ENCODE measurements at regions not wholly inside any gene's neighbourhood (a gene's known extent, or its start where the extent isn't known, plus 50 kb on each side); places are given as distances from the start of the nearest gene placed in this dataset.

DNA sequence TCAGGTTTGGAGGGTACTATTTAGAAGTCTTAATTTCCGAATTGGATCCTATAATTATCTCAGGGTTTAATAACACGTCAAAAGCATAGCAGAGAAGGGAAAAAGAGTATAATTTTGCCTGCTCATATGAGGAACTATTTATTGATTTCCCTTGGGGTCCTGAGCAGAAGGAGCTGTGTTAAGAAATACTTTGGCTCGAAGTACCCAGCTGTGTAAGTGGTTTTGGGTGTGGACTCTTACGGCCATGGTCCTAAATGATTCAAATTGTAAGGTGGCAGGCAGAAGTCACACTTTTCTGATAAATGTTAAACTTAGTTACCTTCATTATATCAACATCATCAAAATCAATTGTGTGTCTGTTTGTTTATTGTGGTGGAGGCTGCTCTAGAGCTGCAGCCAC, 190.4 kb downstream of the MTRR start:
- intact Hi-C loops (cut with micrococcal nuclease; ENCODE audit: unreplicated experiment), result no loop called here
- Mint-ChIP-seq H3K36me3 (ENCODE audit: insufficient read depth, unreplicated experiment) (no peaks in the 10 kb centered on the region), H3K27ac (ENCODE audit: unreplicated experiment) (no peak overlapping the region), H3K4me1 (ENCODE audit: low read depth, unreplicated experiment) (no peaks in the 10 kb centered on the region), H3K27me3 (ENCODE audit: unreplicated experiment) (no peaks in the 10 kb centered on the region), H3K9me3 (ENCODE audit: low read depth, unreplicated experiment) (peaks cover 7% of the 10 kb centered on the region), H3K4me3 (ENCODE audit: low read depth, unreplicated experiment) (no peak overlapping the region)
- BruUV-seq (replicated peaks), result no TSS peak
- no peak for DNase-seq
- TF ChIP-seq, protein P1, sequence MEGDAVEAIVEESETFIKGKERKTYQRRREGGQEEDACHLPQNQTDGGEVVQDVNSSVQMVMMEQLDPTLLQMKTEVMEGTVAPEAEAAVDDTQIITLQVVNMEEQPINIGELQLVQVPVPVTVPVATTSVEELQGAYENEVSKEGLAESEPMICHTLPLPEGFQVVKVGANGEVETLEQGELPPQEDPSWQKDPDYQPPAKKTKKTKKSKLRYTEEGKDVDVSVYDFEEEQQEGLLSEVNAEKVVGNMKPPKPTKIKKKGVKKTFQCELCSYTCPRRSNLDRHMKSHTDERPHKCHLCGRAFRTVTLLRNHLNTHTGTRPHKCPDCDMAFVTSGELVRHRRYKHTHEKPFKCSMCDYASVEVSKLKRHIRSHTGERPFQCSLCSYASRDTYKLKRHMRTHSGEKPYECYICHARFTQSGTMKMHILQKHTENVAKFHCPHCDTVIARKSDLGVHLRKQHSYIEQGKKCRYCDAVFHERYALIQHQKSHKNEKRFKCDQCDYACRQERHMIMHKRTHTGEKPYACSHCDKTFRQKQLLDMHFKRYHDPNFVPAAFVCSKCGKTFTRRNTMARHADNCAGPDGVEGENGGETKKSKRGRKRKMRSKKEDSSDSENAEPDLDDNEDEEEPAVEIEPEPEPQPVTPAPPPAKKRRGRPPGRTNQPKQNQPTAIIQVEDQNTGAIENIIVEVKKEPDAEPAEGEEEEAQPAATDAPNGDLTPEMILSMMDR (IDR thresholded peaks at IDR 0.05; ENCODE audit: unreplicated experiment), result no peak
- CTCF ChIA-PET, result no interaction called here

GRCh38 chr5:8060235-8060952, 191.4 kb downstream of the MTRR start:
- BruUV-seq (replicated peaks), result no TSS peak
- Mint-ChIP-seq H3K36me3 (ENCODE audit: insufficient read depth, unreplicated experiment) (no peaks in the 10 kb centered on the region), H3K4me3 (ENCODE audit: low read depth, unreplicated experiment) (no peak overlapping the region), H3K27ac (ENCODE audit: unreplicated experiment) (no peak overlapping the region), H3K9me3 (ENCODE audit: low read depth, unreplicated experiment) (peaks cover 7% of the 10 kb centered on the region), H3K4me1 (ENCODE audit: low read depth, unreplicated experiment) (no peaks in the 10 kb centered on the region), H3K27me3 (ENCODE audit: unreplicated experiment) (no peaks in the 10 kb centered on the region)
- intact Hi-C loops (cut with micrococcal nuclease; ENCODE audit: unreplicated experiment), result no loop called here
- no peak for DNase-seq
- TF ChIP-seq, protein P1 (IDR thresholded peaks at IDR 0.05; ENCODE audit: unreplicated experiment), result no peak
- CTCF ChIA-PET, result no interaction called here

DNA sequence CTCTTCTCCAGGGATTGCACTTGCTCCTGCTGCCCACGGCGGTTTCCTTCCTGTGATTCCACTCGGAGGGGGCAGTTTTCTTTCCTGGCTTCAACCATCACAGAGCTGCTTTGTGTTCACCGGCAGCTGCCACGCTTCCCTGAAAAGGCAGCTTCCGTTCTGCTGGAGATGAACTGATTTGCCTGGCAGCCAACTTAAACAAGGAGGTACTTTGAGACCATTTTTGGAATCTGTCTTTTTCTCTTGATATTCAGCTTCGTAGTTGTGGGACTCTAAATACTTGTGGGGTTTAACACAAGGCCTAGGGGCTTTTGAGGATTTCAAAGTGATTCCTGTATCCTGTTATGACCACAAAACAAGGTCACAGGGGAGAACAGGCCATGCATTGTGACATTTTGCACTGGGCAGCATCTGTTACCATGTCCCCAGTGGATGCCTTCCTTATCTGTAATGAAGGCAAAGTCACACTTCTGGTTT, 192.0 kb downstream of the MTRR start:
- BruUV-seq (replicated peaks), result no TSS peak

DNA sequence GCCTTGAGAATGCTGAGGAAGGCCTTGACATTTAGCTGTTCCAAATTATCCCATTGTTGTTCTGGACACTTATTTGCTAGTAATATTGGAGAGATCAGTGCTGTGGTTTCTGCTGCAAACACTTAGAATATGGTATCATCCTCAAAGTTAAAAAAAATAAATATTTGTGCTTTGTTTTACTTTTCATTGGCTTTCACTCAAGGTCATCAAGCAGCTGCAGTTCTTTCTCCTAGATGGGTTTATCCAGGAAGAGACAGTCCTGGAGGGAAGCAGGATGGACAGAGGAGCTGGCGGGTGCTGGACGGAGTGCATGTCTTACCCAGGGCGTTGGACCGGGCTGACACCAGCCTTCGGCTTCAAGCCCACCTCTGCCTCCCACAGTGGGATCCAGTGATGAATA, 193.6 kb downstream of the MTRR start:
- Mint-ChIP-seq H3K9me3 (ENCODE audit: low read depth, unreplicated experiment) (peaks cover 7% of the 10 kb centered on the region), H3K4me3 (ENCODE audit: low read depth, unreplicated experiment) (no peak overlapping the region), H3K27me3 (ENCODE audit: unreplicated experiment) (no peaks in the 10 kb centered on the region), H3K27ac (ENCODE audit: unreplicated experiment) (no peak overlapping the region), H3K4me1 (ENCODE audit: low read depth, unreplicated experiment) (no peaks in the 10 kb centered on the region), H3K36me3 (ENCODE audit: insufficient read depth, unreplicated experiment) (no peaks in the 10 kb centered on the region)
- intact Hi-C loops (cut with micrococcal nuclease; ENCODE audit: unreplicated experiment), result no loop called here
- DNase-seq, result no peak
- CTCF ChIA-PET, result no interaction called here
- TF ChIP-seq, protein P1 (IDR thresholded peaks at IDR 0.05; ENCODE audit: unreplicated experiment), result no peak
- no TSS peak for BruUV-seq (replicated peaks)

More for the DNA sequence above, 192.0 kb downstream of the MTRR start:
- Mint-ChIP-seq H3K4me3 (ENCODE audit: low read depth, unreplicated experiment) (no peak overlapping the region), H3K27ac (ENCODE audit: unreplicated experiment) (no peak overlapping the region), H3K4me1 (ENCODE audit: low read depth, unreplicated experiment) (no peaks in the 10 kb centered on the region), H3K36me3 (ENCODE audit: insufficient read depth, unreplicated experiment) (no peaks in the 10 kb centered on the region), H3K9me3 (ENCODE audit: low read depth, unreplicated experiment) (peaks cover 7% of the 10 kb centered on the region), H3K27me3 (ENCODE audit: unreplicated experiment) (no peaks in the 10 kb centered on the region)
- intact Hi-C loops (cut with micrococcal nuclease; ENCODE audit: unreplicated experiment), result no loop called here
- CTCF ChIA-PET, result no interaction called here
- TF ChIP-seq, protein P1 (IDR thresholded peaks at IDR 0.05; ENCODE audit: unreplicated experiment), result no peak
- DNase-seq, result no peak
